ENCODE measurements at regions not wholly inside any gene's neighbourhood (a gene's known extent, or its start where the extent isn't known, plus 50 kb on each side); places are given as distances from the start of the nearest gene placed in this dataset.
"Not testable (repeated sequence)": the region's sequence is repeated elsewhere in the genome, so short reads cannot be mapped to it uniquely, and the experiment has no call there.

DNA sequence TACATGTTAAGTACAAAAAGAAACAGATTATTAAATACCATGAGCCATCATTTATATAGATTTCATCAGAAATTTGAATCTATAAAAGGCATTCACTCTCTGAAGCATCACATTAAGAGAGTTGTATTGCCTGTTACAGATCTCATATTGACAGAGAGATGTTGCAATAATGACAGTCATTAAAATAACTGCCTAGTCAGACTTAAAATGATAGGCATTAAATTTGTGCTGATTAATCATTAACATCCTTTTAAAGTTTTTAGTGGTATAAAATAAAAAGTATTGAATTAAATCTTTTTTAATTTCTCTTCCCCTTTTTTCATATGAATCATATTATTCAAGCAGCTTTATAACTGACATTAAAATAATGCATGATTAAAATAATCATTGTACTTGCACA, 404.9 kb upstream of the FAM174A start:
- in situ Hi-C loops (cut with HindIII; ENCODE audit: low pct_unique_long_range_greater_than_20kb, low sequenced_read_pairs) = no loop called here

GRCh38 chr5:100119903-100120302, 415.3 kb upstream of the FAM174A start:
- DNase-seq (ENCODE audit: low read depth, low spot score) = no peak
- in situ Hi-C loops (cut with HindIII; ENCODE audit: low pct_unique_long_range_greater_than_20kb, low sequenced_read_pairs) = no loop called here

More for the DNA sequence above, 404.9 kb upstream of the FAM174A start:
- DNase-seq (ENCODE audit: low read depth, low spot score) = no peak

- in situ Hi-C loops (cut with HindIII; ENCODE audit: low pct_unique_long_range_greater_than_20kb, low sequenced_read_pairs) = no loop called here
- DNase-seq (ENCODE audit: low read depth, low spot score) = no peak
Measured at GRCh38 chr5:100110497-100110896, 424.7 kb upstream of the FAM174A start.

GRCh38 chr5:100108883-100109282, 426.3 kb upstream of the FAM174A start:
- in situ Hi-C loops (cut with HindIII; ENCODE audit: low pct_unique_long_range_greater_than_20kb, low sequenced_read_pairs) = no loop called here
- no peak for DNase-seq (ENCODE audit: low read depth, low spot score)

DNA sequence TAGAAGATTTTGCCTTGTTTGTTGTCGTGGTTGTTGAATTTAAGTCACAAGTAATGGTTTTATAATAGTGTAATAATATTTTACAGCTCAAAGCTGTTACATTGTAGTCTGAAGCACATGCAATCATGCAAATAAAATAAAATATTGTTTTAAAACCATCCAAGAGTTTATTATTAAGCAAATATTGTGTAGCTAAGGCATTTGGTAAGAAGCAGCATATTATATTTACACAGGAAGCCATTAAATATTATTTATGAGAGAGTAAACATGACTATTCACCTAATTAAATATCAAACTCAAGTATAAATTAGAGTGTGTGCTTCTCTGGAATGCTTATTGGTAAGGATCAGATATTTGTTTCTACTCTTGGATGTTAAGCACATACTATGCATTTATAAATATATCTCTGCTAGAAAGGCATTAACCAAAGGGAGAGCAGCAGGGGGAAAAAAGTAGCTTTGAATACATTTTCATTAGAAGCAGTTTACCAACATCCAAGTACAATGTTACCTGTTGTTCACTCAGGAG, 431.5 kb upstream of the FAM174A start:
- DNase-seq (ENCODE audit: low read depth, low spot score); in situ Hi-C loops (cut with HindIII; ENCODE audit: low pct_unique_long_range_greater_than_20kb, low sequenced_read_pairs): not testable (repeated sequence)

- DNase-seq (ENCODE audit: low read depth, low spot score); in situ Hi-C loops (cut with HindIII; ENCODE audit: low pct_unique_long_range_greater_than_20kb, low sequenced_read_pairs): not testable (repeated sequence)
Measured at GRCh38 chr5:100101466-100101865, 433.7 kb upstream of the FAM174A start.

GRCh38 chr5:100096328-100096727, 438.8 kb upstream of the FAM174A start:
- in situ Hi-C loops (cut with HindIII; ENCODE audit: low pct_unique_long_range_greater_than_20kb, low sequenced_read_pairs); DNase-seq (ENCODE audit: low read depth, low spot score): not testable (repeated sequence)

- DNase-seq (ENCODE audit: low read depth, low spot score) = peak; percentile 85
- in situ Hi-C loops (cut with HindIII; ENCODE audit: low pct_unique_long_range_greater_than_20kb, low sequenced_read_pairs) = not testable (repeated sequence)
Measured at GRCh38 chr5:100080703-100081102, 454.5 kb upstream of the FAM174A start.

- DNase-seq (ENCODE audit: low read depth, low spot score) = peak; percentile 50
- in situ Hi-C loops (cut with HindIII; ENCODE audit: low pct_unique_long_range_greater_than_20kb, low sequenced_read_pairs) = not testable (repeated sequence)
Measured at GRCh38 chr5:100079163-100079562, 456.0 kb upstream of the FAM174A start.

- in situ Hi-C loops (cut with HindIII; ENCODE audit: low pct_unique_long_range_greater_than_20kb, low sequenced_read_pairs); DNase-seq (ENCODE audit: low read depth, low spot score): not testable (repeated sequence)
Measured at GRCh38 chr5:100066020-100066419, 469.2 kb upstream of the FAM174A start.

- in situ Hi-C loops (cut with HindIII; ENCODE audit: low pct_unique_long_range_greater_than_20kb, low sequenced_read_pairs) = no loop called here
- no peak for DNase-seq (ENCODE audit: low read depth, low spot score)
Measured at GRCh38 chr5:100043475-100043874, 491.7 kb upstream of the FAM174A start.

GRCh38 chr5:100026606-100027005, 508.6 kb upstream of the FAM174A start:
- no peak for DNase-seq (ENCODE audit: low read depth, low spot score)
- in situ Hi-C loops (cut with HindIII; ENCODE audit: low pct_unique_long_range_greater_than_20kb, low sequenced_read_pairs) = no loop called here

- no peak for DNase-seq (ENCODE audit: low read depth, low spot score)
- in situ Hi-C loops (cut with HindIII; ENCODE audit: low pct_unique_long_range_greater_than_20kb, low sequenced_read_pairs) = no loop called here
Measured at GRCh38 chr5:100023536-100023935, 511.6 kb upstream of the FAM174A start.

DNA sequence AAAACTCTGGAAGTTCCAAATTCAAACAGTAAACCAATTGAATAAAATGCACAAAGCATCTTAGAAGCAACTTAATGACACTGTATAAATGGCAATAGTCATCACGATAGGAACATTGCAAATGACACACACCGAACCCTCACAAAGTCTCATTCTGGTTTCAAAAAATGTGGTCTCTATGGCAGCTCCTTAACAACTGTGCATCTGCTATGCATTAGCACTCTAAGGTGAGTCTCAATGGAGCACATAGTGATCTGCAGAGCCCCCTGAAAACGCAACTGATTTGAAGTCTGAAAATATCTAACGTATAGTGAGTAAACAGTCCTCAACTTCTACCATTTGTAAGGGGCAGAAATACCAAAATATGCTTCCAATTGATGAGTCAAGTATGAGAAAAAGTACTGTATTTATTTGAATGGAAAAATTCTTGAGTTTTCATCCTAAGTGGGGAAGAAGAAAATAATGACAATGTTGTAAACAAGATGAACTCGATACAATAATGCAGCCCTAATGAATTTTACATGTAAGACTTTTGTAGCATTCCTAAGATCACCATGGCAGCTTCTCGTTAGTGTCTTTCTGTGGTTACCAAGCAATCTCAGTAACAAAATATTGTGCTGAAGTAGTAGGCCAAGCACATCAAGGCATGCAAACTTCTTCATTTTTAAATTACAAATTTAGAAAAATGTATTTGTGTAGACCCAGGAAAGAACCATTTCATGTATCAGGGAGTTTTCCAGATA, 517.5 kb upstream of the FAM174A start:
- in situ Hi-C loops (cut with HindIII; ENCODE audit: low pct_unique_long_range_greater_than_20kb, low sequenced_read_pairs) = no loop called here
- DNase-seq (ENCODE audit: low read depth, low spot score) = no peak

GRCh38 chr5:100013305-100013704, 521.9 kb upstream of the FAM174A start:
- in situ Hi-C loops (cut with HindIII; ENCODE audit: low pct_unique_long_range_greater_than_20kb, low sequenced_read_pairs); DNase-seq (ENCODE audit: low read depth, low spot score): not testable (repeated sequence)

- in situ Hi-C loops (cut with HindIII; ENCODE audit: low pct_unique_long_range_greater_than_20kb, low sequenced_read_pairs); DNase-seq (ENCODE audit: low read depth, low spot score): not testable (repeated sequence)
Measured at GRCh38 chr5:100011160-100011559, 524.0 kb upstream of the FAM174A start.

DNA sequence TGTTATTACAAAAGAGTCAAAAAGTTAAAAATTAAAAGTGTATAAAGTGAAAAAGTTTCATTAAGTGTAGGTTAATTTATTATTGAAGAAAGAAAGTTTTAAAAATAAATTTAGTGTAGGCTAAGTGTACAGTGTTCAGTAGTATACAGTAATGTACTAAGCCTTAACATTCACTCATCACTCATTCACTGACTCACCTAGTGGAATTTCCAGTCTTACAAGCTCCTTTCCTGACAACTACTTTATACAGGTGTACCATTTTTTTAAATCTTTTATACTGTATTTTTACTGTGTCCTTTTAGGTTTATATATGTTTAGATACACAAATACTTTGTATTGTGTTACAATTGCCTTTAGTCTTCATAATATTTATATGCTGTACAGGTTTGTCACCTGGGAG, 530.2 kb upstream of the FAM174A start:
- DNase-seq (ENCODE audit: low read depth, low spot score) = no peak
- in situ Hi-C loops (cut with HindIII; ENCODE audit: low pct_unique_long_range_greater_than_20kb, low sequenced_read_pairs) = no loop called here

DNA sequence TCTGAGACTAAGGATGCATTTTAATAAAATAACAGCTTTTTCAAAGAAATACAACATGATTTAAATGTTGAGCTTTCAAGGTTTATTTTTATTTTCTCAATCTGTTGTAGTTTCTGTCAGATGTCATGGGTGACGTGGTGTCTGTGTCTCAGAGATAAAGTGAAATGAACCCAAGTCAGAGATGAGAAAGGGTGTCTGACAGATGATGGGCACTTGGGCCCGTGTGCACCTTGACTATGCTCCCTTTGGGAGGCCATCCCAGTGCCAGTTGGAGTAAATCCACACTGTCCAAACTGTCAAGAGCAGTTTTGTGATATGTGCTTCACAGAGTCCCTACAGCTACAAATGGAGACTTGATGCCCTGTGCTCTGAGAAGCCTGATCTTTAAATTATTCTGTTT, 536.9 kb upstream of the FAM174A start:
- in situ Hi-C loops (cut with HindIII; ENCODE audit: low pct_unique_long_range_greater_than_20kb, low sequenced_read_pairs) = no loop called here
- DNase-seq (ENCODE audit: low read depth, low spot score) = no peak

- DNase-seq (ENCODE audit: low read depth, low spot score) = no peak
- in situ Hi-C loops (cut with HindIII; ENCODE audit: low pct_unique_long_range_greater_than_20kb, low sequenced_read_pairs) = no loop called here
Measured at GRCh38 chr5:99995407-99995806, 539.8 kb upstream of the FAM174A start.

Data from SK-MEL-5 (cell line).